ENCODE measurements at regions not wholly inside any gene's neighbourhood (a gene's known extent, or its start where the extent isn't known, plus 50 kb on each side); places are given as distances from the start of the nearest gene placed in this dataset.

DNA sequence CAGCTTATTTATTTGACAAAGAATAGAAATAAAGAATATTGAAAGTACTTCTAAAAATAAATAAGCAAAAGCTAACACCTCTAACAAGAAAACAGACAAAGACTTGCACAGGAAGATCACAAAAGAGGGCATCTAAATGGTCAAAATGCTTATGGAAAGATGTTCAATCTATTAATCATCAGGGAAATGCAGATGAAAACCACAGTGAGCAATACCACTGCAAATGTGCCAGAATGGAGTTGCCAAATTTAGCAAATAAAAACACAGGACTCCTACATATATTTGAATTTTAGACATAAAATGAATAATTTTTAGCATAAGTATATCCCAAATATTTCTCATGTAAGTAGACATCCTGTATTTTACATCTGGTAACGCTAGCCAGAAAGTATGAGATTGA is 56.1 kb upstream of the HPGD start:
- TF ChIP-seq, protein P1, sequence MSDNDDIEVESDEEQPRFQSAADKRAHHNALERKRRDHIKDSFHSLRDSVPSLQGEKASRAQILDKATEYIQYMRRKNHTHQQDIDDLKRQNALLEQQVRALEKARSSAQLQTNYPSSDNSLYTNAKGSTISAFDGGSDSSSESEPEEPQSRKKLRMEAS (CRISPR knock-in tag; IDR thresholded peaks at IDR 0.05): no peak
- TF ChIP-seq CBFB (CRISPR knock-in tag; IDR thresholded peaks at IDR 0.05; ENCODE audit: low read depth): no peak
- no peak for TF ChIP-seq ZNF121 (CRISPR knock-in tag; IDR thresholded peaks at IDR 0.05)
- TF ChIP-seq, protein P2, sequence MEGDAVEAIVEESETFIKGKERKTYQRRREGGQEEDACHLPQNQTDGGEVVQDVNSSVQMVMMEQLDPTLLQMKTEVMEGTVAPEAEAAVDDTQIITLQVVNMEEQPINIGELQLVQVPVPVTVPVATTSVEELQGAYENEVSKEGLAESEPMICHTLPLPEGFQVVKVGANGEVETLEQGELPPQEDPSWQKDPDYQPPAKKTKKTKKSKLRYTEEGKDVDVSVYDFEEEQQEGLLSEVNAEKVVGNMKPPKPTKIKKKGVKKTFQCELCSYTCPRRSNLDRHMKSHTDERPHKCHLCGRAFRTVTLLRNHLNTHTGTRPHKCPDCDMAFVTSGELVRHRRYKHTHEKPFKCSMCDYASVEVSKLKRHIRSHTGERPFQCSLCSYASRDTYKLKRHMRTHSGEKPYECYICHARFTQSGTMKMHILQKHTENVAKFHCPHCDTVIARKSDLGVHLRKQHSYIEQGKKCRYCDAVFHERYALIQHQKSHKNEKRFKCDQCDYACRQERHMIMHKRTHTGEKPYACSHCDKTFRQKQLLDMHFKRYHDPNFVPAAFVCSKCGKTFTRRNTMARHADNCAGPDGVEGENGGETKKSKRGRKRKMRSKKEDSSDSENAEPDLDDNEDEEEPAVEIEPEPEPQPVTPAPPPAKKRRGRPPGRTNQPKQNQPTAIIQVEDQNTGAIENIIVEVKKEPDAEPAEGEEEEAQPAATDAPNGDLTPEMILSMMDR (IDR thresholded peaks at IDR 0.05): no peak
